ENCODE measurements at regions not wholly inside any gene's neighbourhood (a gene's known extent, or its start where the extent isn't known, plus 50 kb on each side); places are given as distances from the start of the nearest gene placed in this dataset.

DNA sequence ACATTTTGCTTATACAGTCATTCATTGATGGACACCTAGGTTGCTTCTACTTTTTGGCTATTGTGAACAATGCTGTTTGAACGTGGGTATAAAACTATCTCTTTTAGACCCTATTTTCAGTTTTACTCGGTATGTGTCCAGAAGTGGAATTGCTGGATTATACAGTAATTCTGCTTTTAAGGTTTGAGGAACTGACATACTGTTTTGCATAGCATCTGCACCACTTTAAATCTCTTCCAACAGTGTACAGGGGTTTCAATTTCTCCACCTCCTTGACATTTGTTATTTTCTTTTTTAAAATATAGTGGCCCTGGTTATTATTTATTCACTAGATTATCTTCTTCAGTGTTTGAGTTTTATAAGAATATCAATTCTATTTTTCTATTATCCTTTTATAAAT, 116.9 kb downstream of the USP22 start:
- ChIA-PET POLR2A (no interaction called here), CTCF (no interaction called here), RAD21 (ENCODE audit: unreplicated experiment) (no interaction called here), SMC1A (ENCODE audit: uncharacterized antibody, unreplicated experiment) (no interaction called here)
- FAIRE-seq (no peak), DNase-seq (ENCODE audit: low read depth, low spot score) (no peak), ATAC-seq (no peak)
- no peak for TF ChIP-seq TCF3 (IDR thresholded peaks at IDR 0.05; ENCODE audit: borderline replicate concordance, insufficient read depth, low read depth, low read length)
- no peak for TF ChIP-seq FOXK2 (IDR thresholded peaks at IDR 0.05)
- TF ChIP-seq, protein P1, sequence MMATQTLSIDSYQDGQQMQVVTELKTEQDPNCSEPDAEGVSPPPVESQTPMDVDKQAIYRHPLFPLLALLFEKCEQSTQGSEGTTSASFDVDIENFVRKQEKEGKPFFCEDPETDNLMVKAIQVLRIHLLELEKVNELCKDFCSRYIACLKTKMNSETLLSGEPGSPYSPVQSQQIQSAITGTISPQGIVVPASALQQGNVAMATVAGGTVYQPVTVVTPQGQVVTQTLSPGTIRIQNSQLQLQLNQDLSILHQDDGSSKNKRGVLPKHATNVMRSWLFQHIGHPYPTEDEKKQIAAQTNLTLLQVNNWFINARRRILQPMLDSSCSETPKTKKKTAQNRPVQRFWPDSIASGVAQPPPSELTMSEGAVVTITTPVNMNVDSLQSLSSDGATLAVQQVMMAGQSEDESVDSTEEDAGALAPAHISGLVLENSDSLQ (IDR thresholded peaks at IDR 0.05), result no peak
- no peak for TF ChIP-seq CEBPZ (IDR thresholded peaks at IDR 0.05; ENCODE audit: low read depth, low read length)
- no peak for TF ChIP-seq SMARCA5 (IDR thresholded peaks at IDR 0.05)
- no peak for TF ChIP-seq GABPA (IDR thresholded peaks at IDR 0.05; ENCODE audit: low read depth)
- no peak for TF ChIP-seq NR2F1 (conservative IDR thresholded peaks at IDR 0.05)
- no peak for TF ChIP-seq FOS (IDR thresholded peaks at IDR 0.05; ENCODE audit: borderline replicate concordance, extremely low read depth, insufficient read length)
- no peak for TF ChIP-seq MLLT1 (IDR thresholded peaks at IDR 0.05)
- no peak for TF ChIP-seq BCLAF1 (IDR thresholded peaks at IDR 0.05)
- no peak for TF ChIP-seq HDAC2 (IDR thresholded peaks at IDR 0.05)
- H3K27ac ChIP-seq (ENCODE audit: control insufficient read depth, insufficient read depth), result no peak overlapping the region
- in situ Hi-C loops (cut with MboI), result no loop called here
- H3K4me3 ChIP-seq, result no peak overlapping the region
- WGBS (ENCODE audit: insufficient coverage, insufficient replicate concordance, low lambda C conversion rate, missing lambda C conversion rate), result 7% methylated on average over 2 of the region's 2 CpGs
- H3K4me2 ChIP-seq (ENCODE audit: control insufficient read depth, insufficient read depth), result no peak overlapping the region
- intact Hi-C loops (cut with micrococcal nuclease; ENCODE audit: unreplicated experiment), result no loop called here
- H3K4me1 ChIP-seq (ENCODE audit: control insufficient read depth, insufficient read depth, low read length), result no peaks in the 10 kb centered on the region
- H3K36me3 ChIP-seq (ENCODE audit: control insufficient read depth in 2 of 2, insufficient read depth in 2 of 2, low read length in 1 of 2), result no peaks in the 10 kb centered on the region
- no TSS peak for BruUV-seq (replicated peaks)
- no peaks in the 10 kb centered on the region for H3K79me2 ChIP-seq (ENCODE audit: control insufficient read depth, insufficient read depth, low read length)
- no peaks in the 10 kb centered on the region for H4K20me1 ChIP-seq (ENCODE audit: control insufficient read depth, insufficient read depth)
- H2AFZ ChIP-seq (ENCODE audit: control insufficient read depth, low read depth, low read length), result no peak overlapping the region
- H3K27me3 ChIP-seq (replicated peaks in 1 of 2; ENCODE audit: control insufficient read depth in 2 of 2, insufficient read depth in 2 of 2, low read length in 1 of 2), result no peaks in the 10 kb centered on the region
- no peaks in the 10 kb centered on the region for H3K9me3 ChIP-seq (replicated peaks; ENCODE audit: control insufficient read depth, insufficient read depth, low read length)
- H3K9ac ChIP-seq (ENCODE audit: control insufficient read depth, insufficient read depth, low read length), result no peak overlapping the region

All from GM12878 (cell line).